Neural cell (in vitro differentiated cells): ENCODE measurements at regions not wholly inside any gene's neighbourhood (a gene's known extent, or its start where the extent isn't known, plus 50 kb on each side); places are given as distances from the start of the nearest gene placed in this dataset.

Experiments used
- H2AFZ ChIP-seq: fragments of 200-600, 300-800 bp; sonication (generic), shearing (Covaris generic); 2 replicates; pipeline ENCODE4 v1.6.0; 2014; ENCODE audit warnings: low read depth, mild to moderate bottlenecking, antibody characterized with exemption, low read length, moderate library complexity
- H3F3A ChIP-seq: fragments of 200-600 bp; shearing (Covaris generic); 2 replicates; pipeline ENCODE4 v1.6.1; 2016; ENCODE audit warnings: mild to moderate bottlenecking, moderate library complexity, mixed read lengths, antibody characterized with exemption, low read length; ENCODE audit not compliant: insufficient read depth, poor library complexity, severe bottlenecking
- H3K27ac ChIP-seq: fragments of 200-600, 300-800 bp; sonication (generic), shearing (Covaris generic); 2 replicates; pipeline ENCODE4 v1.5.1; 2014; ENCODE audit warnings: mild to moderate bottlenecking, low read length, moderate library complexity
- H3K27me3 ChIP-seq: fragments of 300-800, 200-600 bp; sonication (generic), shearing (Covaris generic); 2 replicates; pipeline ENCODE4 v1.6.0; 2014; ENCODE audit warnings: mild to moderate bottlenecking, low read depth, low read length, moderate library complexity; ENCODE audit not compliant: insufficient read depth
- H3K36me3 ChIP-seq: fragments of 300-800, 200-600 bp; sonication (generic), shearing (Covaris generic); 2 replicates; pipeline ENCODE4 v1.5.1; 2014; ENCODE audit warnings: mild to moderate bottlenecking, antibody characterized with exemption, low read length, moderate library complexity; ENCODE audit not compliant: insufficient read depth
- H3K4me2 ChIP-seq: fragments of 300-800, 200-600 bp; sonication (generic), shearing (Covaris generic); 2 replicates; pipeline ENCODE4 v1.6.0; 2014; ENCODE audit warnings: mild to moderate bottlenecking, low read length
- H3K4me3 ChIP-seq: fragments of 300-800, 200-600 bp; sonication (generic), shearing (Covaris generic); 2 replicates; pipeline ENCODE4 v1.5.1; 2014; ENCODE audit warnings: mild to moderate bottlenecking, low read length, moderate library complexity
- H3K79me2 ChIP-seq: fragments of 200-600 bp; shearing (Covaris generic); replicated peaks from 2 replicates; pipeline ENCODE4 v1.6.0; 2014; ENCODE audit warnings: mild to moderate bottlenecking, low read length, moderate library complexity; ENCODE audit not compliant: insufficient read depth
- H3K9ac ChIP-seq: fragments of 300-800, 200-600 bp; sonication (generic), shearing (Covaris generic); 2 replicates; pipeline ENCODE4 v1.6.1; 2016; ENCODE audit warnings: mild to moderate bottlenecking, low read length, mixed read lengths
- H3K9me2 ChIP-seq: fragments of 200-600 bp; shearing (Covaris generic); 2 replicates; pipeline ENCODE4 v1.6.1; 2016; ENCODE audit warnings: mild to moderate bottlenecking, low read length, mixed read lengths; ENCODE audit not compliant: insufficient read depth
- H3K9me3 ChIP-seq: fragments of 200-600, 300-800 bp; sonication (generic), shearing (Covaris generic); 2 replicates; pipeline ENCODE4 v1.6.1; 2016; ENCODE audit warnings: mild to moderate bottlenecking, mixed run types, low read length, moderate library complexity, mixed read lengths
- H4K20me1 ChIP-seq: fragments of 200-600 bp; shearing (Covaris generic); 2 replicates; pipeline ENCODE4 v1.6.1; 2016; ENCODE audit warnings: mild to moderate bottlenecking, mixed run types; ENCODE audit not compliant: insufficient read depth
- EP300 ChIP-seq: fragments of 450-650 bp; conservative IDR thresholded peaks from 2 replicates; pipeline ENCODE4 v1.6.1; 2014; ENCODE audit warnings: antibody characterized with exemption, mild to moderate bottlenecking, moderate library complexity; ENCODE audit not compliant: poor library complexity, severe bottlenecking
- EZH2 ChIP-seq: fragments of 200-600, 300-800 bp; shearing (Covaris generic), sonication (generic); IDR thresholded peaks from 2 replicates; pipeline ENCODE4 v1.6.1; 2014; ENCODE audit warnings: antibody characterized with exemption, low read length, borderline replicate concordance, mild to moderate bottlenecking; ENCODE audit not compliant: insufficient read depth, poor library complexity, severe bottlenecking
- MXI1 ChIP-seq: fragments of 450-650 bp; conservative IDR thresholded peaks from 2 replicates; pipeline ENCODE4 v1.6.1; 2014; ENCODE audit warnings: antibody characterized with exemption, mild to moderate bottlenecking; ENCODE audit not compliant: poor library complexity, severe bottlenecking
- POLR2AphosphoS5 ChIP-seq: IDR thresholded peaks from 2 replicates; pipeline ENCODE4 v1.6.1; 2012
- RAD21 ChIP-seq: fragments of 450-650 bp; conservative IDR thresholded peaks from 2 replicates; pipeline ENCODE4 v1.6.1; 2014; ENCODE audit warnings: antibody characterized with exemption, mild to moderate bottlenecking, moderate library complexity
- SMC3 ChIP-seq: fragments of 450-650 bp; conservative IDR thresholded peaks from 2 replicates; pipeline ENCODE4 v1.6.1; 2014; ENCODE audit warnings: antibody characterized with exemption, mild to moderate bottlenecking, moderate library complexity; ENCODE audit not compliant: poor library complexity
- TAF1 ChIP-seq: IDR thresholded peaks from 2 replicates; pipeline ENCODE4 v1.6.1; 2012; ENCODE audit warnings: low read depth
- TF ChIP-seq, protein P1 (sequence below): fragments of 450-650 bp; IDR thresholded peaks from 2 replicates; pipeline ENCODE4 v1.5.1; 2014; ENCODE audit warnings: antibody characterized with exemption, mild to moderate bottlenecking, moderate library complexity; ENCODE audit not compliant: poor library complexity, severe bottlenecking
- TF ChIP-seq, protein P2 (sequence below): IDR thresholded peaks from 2 replicates; pipeline ENCODE4 v1.6.1; 2012; ENCODE audit warnings: borderline replicate concordance

DNA sequence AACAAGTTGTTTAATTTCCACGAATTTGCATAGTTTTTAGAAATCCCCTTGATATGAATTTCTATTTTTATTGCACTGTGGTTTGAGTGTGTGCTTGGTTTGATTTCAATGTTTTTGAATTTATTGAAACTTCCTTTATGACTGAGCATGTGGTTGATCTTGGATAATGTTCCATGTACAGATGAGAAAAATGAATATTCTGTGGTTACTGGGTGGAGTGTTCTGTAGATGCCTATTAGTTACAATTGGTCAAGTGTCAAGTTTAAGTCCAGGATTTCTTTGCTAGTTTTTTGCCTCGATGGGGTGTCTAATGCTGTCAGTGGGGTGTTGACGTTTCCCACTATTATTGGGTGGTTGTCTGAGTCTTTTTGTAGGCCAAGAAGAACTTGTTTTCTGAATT lies 319.5 kb upstream of the ACTBL2 start:
- no peaks in the 10 kb centered on the region for H3K79me2 ChIP-seq
- H3K9me2 ChIP-seq = no peaks in the 10 kb centered on the region
- no peak overlapping the region for H2AFZ ChIP-seq
- no peak overlapping the region for H3K9ac ChIP-seq
- H3K27ac ChIP-seq = no peak overlapping the region
- TF ChIP-seq SMC3 (no peak), EP300 (no peak)
- H3K4me3 ChIP-seq = no peak overlapping the region
- no peak overlapping the region for H3K4me2 ChIP-seq
- no peaks in the 10 kb centered on the region for H4K20me1 ChIP-seq
- no peaks in the 10 kb centered on the region for H3K36me3 ChIP-seq
- H3K27me3 ChIP-seq = no peaks in the 10 kb centered on the region
- H3F3A ChIP-seq = no peaks in the 10 kb centered on the region
- H3K9me3 ChIP-seq = no peaks in the 10 kb centered on the region

DNA sequence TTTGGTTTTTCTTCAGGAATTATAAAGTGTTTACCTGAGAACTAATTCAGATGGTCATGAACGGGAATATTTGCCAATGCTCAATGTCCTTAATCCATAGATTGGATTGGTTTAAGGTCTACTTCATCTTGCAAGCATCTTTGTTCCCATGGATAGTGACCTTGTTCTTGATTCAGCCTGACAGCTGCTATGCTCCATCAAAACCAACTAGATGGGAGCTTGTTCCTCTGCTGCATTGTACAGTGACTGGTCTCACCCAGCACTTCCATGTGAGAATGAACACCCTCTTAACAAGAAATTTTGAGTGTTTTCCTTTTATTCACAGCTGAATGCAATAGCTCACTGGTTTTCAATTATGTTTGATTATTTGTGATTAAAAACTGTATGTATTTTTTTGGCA lies 312.6 kb upstream of the ACTBL2 start:
- TF ChIP-seq EZH2 (no peak), SMC3 (no peak), MXI1 (no peak), TAF1 (no peak), RAD21 (no peak), POLR2AphosphoS5 (no peak), EP300 (no peak)
- TF ChIP-seq, protein P1, sequence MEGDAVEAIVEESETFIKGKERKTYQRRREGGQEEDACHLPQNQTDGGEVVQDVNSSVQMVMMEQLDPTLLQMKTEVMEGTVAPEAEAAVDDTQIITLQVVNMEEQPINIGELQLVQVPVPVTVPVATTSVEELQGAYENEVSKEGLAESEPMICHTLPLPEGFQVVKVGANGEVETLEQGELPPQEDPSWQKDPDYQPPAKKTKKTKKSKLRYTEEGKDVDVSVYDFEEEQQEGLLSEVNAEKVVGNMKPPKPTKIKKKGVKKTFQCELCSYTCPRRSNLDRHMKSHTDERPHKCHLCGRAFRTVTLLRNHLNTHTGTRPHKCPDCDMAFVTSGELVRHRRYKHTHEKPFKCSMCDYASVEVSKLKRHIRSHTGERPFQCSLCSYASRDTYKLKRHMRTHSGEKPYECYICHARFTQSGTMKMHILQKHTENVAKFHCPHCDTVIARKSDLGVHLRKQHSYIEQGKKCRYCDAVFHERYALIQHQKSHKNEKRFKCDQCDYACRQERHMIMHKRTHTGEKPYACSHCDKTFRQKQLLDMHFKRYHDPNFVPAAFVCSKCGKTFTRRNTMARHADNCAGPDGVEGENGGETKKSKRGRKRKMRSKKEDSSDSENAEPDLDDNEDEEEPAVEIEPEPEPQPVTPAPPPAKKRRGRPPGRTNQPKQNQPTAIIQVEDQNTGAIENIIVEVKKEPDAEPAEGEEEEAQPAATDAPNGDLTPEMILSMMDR = no peak
- TF ChIP-seq, protein P2, sequence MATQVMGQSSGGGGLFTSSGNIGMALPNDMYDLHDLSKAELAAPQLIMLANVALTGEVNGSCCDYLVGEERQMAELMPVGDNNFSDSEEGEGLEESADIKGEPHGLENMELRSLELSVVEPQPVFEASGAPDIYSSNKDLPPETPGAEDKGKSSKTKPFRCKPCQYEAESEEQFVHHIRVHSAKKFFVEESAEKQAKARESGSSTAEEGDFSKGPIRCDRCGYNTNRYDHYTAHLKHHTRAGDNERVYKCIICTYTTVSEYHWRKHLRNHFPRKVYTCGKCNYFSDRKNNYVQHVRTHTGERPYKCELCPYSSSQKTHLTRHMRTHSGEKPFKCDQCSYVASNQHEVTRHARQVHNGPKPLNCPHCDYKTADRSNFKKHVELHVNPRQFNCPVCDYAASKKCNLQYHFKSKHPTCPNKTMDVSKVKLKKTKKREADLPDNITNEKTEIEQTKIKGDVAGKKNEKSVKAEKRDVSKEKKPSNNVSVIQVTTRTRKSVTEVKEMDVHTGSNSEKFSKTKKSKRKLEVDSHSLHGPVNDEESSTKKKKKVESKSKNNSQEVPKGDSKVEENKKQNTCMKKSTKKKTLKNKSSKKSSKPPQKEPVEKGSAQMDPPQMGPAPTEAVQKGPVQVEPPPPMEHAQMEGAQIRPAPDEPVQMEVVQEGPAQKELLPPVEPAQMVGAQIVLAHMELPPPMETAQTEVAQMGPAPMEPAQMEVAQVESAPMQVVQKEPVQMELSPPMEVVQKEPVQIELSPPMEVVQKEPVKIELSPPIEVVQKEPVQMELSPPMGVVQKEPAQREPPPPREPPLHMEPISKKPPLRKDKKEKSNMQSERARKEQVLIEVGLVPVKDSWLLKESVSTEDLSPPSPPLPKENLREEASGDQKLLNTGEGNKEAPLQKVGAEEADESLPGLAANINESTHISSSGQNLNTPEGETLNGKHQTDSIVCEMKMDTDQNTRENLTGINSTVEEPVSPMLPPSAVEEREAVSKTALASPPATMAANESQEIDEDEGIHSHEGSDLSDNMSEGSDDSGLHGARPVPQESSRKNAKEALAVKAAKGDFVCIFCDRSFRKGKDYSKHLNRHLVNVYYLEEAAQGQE = no peak
- no peaks in the 10 kb centered on the region for H3K9me2 ChIP-seq
- no peak overlapping the region for H2AFZ ChIP-seq
- no peak overlapping the region for H3K9ac ChIP-seq
- no peak overlapping the region for H3K27ac ChIP-seq
- H3K79me2 ChIP-seq = no peaks in the 10 kb centered on the region
- H3F3A ChIP-seq = no peaks in the 10 kb centered on the region
- H3K36me3 ChIP-seq = no peaks in the 10 kb centered on the region
- no peak overlapping the region for H3K4me2 ChIP-seq
- no peaks in the 10 kb centered on the region for H4K20me1 ChIP-seq
- H3K4me3 ChIP-seq = no peak overlapping the region
- H3K9me3 ChIP-seq = no peaks in the 10 kb centered on the region
- no peaks in the 10 kb centered on the region for H3K27me3 ChIP-seq

DNA sequence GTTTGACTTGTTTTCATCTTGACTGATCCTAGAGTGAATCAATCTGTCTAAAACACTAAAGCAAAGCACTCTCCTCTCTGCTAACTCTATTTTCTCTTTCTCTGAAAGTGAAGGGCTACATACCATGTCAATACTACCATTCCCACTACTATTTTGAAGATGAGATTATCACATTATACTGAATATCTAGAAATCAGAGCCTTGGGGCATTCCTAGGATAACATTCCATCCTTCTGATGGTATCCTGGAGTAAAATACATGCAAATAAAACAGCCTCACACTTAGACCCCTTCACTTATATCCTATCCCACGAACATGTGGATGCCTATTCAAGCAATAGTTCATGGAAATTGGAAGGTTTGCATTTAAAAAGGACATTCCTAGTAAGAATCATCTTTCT lies 309.3 kb upstream of the ACTBL2 start:
- Histone ChIP-seq H3K9me2 (no peaks in the 10 kb centered on the region), H3K27ac (no peak overlapping the region), H3K9ac (no peak overlapping the region), H3K79me2 (no peaks in the 10 kb centered on the region), H2AFZ (no peak overlapping the region), H3F3A (no peaks in the 10 kb centered on the region), H3K4me3 (no peak overlapping the region), H3K27me3 (no peaks in the 10 kb centered on the region), H4K20me1 (no peaks in the 10 kb centered on the region), H3K9me3 (no peaks in the 10 kb centered on the region), H3K4me2 (no peak overlapping the region), H3K36me3 (no peaks in the 10 kb centered on the region)
- TF ChIP-seq EZH2 (no peak), EP300 (no peak), POLR2AphosphoS5 (no peak), SMC3 (no peak), RAD21 (no peak)
- TF ChIP-seq, protein P2 = no peak
